CD4-positive, alpha-beta T cell (primary cell): ENCODE measurements at regions not wholly inside any gene's neighbourhood (a gene's known extent, or its start where the extent isn't known, plus 50 kb on each side); places are given as distances from the start of the nearest gene placed in this dataset.

Experiments used
- ATAC-seq: fragments of 200-7000 bp; cut with Tn5 transposase; one replicate; pipeline ENCODE4 v1.10.0; 2022; ENCODE audit warnings: mild to moderate bottlenecking; ENCODE audit not compliant: poor library complexity
- CTCF ChIA-PET: fragments of 350-600 bp; sonication (Branson Sonifier 250); formaldehyde crosslinking; loops from one replicate; lab custom pipeline; 2021; ENCODE audit warnings: antibody characterized with exemption, inconsistent platforms; lab: Charles Lee
- POLR2A ChIA-PET: fragments of 350-600 bp; sonication (Branson Sonifier 250); formaldehyde crosslinking; loops from one replicate; lab custom pipeline; 2021; ENCODE audit warnings: antibody characterized with exemption, inconsistent platforms; lab: Charles Lee
- DNase-seq, 14 experiments: peaks; one replicate each; pipeline ENCODE4 v3.0.0-alpha.2; 2013 to 2020; ENCODE audit warnings: mixed read lengths in 2 of 14
- H3K27ac ChIP-seq, 2 donors: one replicate each; pipeline versions ENCODE4 v1.5.1 to v1.7.0; 2013; ENCODE audit warnings: low read length in 2 of 2, low read depth in 1 of 2, mild to moderate bottlenecking in 1 of 2
- H3K27me3 ChIP-seq, 2 experiments: 1 replicate in 1 of 2; 2 replicates in 1 of 2; pipeline versions ENCODE4 v1.6.1 to v1.7.0; 2013; ENCODE audit warnings: low read length in 2 of 2, control low read depth in 1 of 2, mild to moderate bottlenecking in 1 of 2, moderate library complexity in 1 of 2; ENCODE audit not compliant: insufficient read depth in 2 of 2, control insufficient read depth in 1 of 2
- H3K36me3 ChIP-seq: one replicate; pipeline ENCODE4 v1.6.1; 2013; ENCODE audit warnings: low read length, control low read depth; ENCODE audit not compliant: insufficient read depth
- H3K4me1 ChIP-seq: one replicate; pipeline ENCODE4 v1.6.1; 2013; ENCODE audit warnings: low read length, control low read depth; ENCODE audit not compliant: insufficient read depth
- H3K4me3 ChIP-seq: one replicate; pipeline ENCODE4 v1.5.1; 2013; ENCODE audit warnings: mild to moderate bottlenecking, low read length, moderate library complexity
- H3K9me3 ChIP-seq, 2 experiments: 1 replicate in 1 of 2; 2 replicates in 1 of 2; pipeline versions ENCODE4 v1.6.1 to v1.7.0; 2013; ENCODE audit warnings: low read length in 2 of 2, mild to moderate bottlenecking in 2 of 2, control low read depth in 1 of 2, moderate library complexity in 1 of 2; ENCODE audit not compliant: control insufficient read depth in 1 of 2, insufficient read depth in 1 of 2
- H3K27ac Mint-ChIP-seq: one replicate; pipeline ENCODE4 v1.8.0; 2020; ENCODE audit warnings: mixed read lengths
- H3K27me3 Mint-ChIP-seq: one replicate; pipeline ENCODE4 v1.8.0; 2021; ENCODE audit warnings: mixed read lengths
- H3K36me3 Mint-ChIP-seq: one replicate; pipeline ENCODE4 v1.8.0; 2021; ENCODE audit warnings: low read depth, mixed read lengths
- H3K4me1 Mint-ChIP-seq: one replicate; pipeline ENCODE4 v1.8.0; 2021; ENCODE audit warnings: low read depth, mixed read lengths
- H3K4me3 Mint-ChIP-seq: one replicate; pipeline ENCODE4 v1.8.0; 2020; ENCODE audit warnings: mild to moderate bottlenecking, mixed read lengths
- H3K9me3 Mint-ChIP-seq: one replicate; pipeline ENCODE4 v1.8.0; 2020; ENCODE audit warnings: mixed read lengths
- CTCF ChIP-seq: fragments of 200-600 bp; IDR thresholded peaks from one replicate; pipeline ENCODE4 v1.8.0; 2022; ENCODE audit warnings: antibody characterized with exemption, mild to moderate bottlenecking
- intact Hi-C, 2 experiments: fragments of 100-400 bp; cut with DNase I in 1 of 2; cut with micrococcal nuclease in 1 of 2; formaldehyde crosslinking; loops; one replicate each; pipeline versions ENCODE4 v1.15.1 to v1.9.0; 2023 to 2025; cut with DNase I, micrococcal nuclease

GRCh38 chr22:46075764-46076531, 74.4 kb upstream of the PPARA start:
- H3K27ac ChIP-seq: no peak overlapping the region
- ATAC-seq (no peak), DNase-seq (no peak)
- ChIA-PET POLR2A (interaction anchor here (1.0 to 2.2 kb wide), 2 partner anchors 40 to 62 kb away, joined by 3 to 10 read pairs; no protein-coding TSS in a partner anchor), CTCF (interaction anchor here (0.7 kb wide), 1 partner anchor 212 kb away, joined by 3 read pairs; no protein-coding TSS in a partner anchor)
- H3K4me3 ChIP-seq: no peak overlapping the region
- no peaks in the 10 kb centered on the region for H3K9me3 ChIP-seq
- peaks cover 29% of the 10 kb centered on the region for H3K4me1 Mint-ChIP-seq
- peaks cover 7% of the 10 kb centered on the region for H3K36me3 ChIP-seq
- H3K4me1 ChIP-seq: peaks cover 37% of the 10 kb centered on the region
- H3K27me3 Mint-ChIP-seq: no peaks in the 10 kb centered on the region
- peak overlapping the region; percentile 36 for H3K27ac Mint-ChIP-seq
- peak overlapping the region; percentile 51 for H3K4me3 Mint-ChIP-seq
- TF ChIP-seq CTCF: no peak
- intact Hi-C loops: loop anchor here in 1 of 2 experiments (2.0 kb wide), 1 partner anchor 39 kb away; no protein-coding TSS in a partner anchor
- H3K9me3 Mint-ChIP-seq: no peaks in the 10 kb centered on the region
- H3K36me3 Mint-ChIP-seq: peaks cover 4% of the 10 kb centered on the region
- no peaks in the 10 kb centered on the region for H3K27me3 ChIP-seq

DNA sequence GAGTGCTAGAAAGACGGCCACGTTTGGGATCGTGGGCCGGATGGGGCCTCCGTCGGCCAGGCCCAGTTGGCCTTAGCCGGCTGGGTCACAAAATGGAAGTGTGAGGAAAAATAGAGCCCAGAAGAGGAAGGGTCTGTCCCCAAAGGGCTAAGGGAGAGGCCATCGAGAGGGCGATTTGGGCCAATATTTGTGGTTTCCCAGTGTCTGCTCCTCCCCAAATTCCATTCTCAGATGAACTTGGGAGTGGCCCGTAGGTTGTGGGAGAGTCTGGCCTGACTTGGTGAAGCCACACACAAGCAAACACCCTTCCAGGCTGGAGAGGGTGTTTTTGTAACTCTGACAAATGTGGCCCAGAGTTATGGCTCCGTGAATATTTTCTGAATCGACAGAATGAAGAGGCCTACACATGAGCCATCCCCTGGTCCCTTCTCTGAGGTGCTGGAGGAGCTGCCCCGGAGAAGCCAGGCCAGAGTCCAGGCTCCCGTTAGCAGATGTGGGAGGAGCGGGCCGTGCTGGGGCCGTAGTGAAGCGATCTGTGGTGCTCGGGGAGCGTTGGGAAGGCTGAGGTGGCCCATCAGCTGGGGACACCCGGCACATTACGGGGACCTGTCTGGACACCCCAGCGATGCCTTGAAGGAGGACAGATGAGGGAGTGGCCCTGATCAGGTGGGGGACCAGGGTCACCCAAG, 73.5 kb upstream of the PPARA start:
- ChIA-PET CTCF (no interaction called here), POLR2A (interaction anchor here (2.2 kb wide), 1 partner anchor 41 kb away, joined by 10 read pairs; no protein-coding TSS in a partner anchor)
- peaks cover 37% of the 10 kb centered on the region for H3K4me1 ChIP-seq
- H3K27me3 ChIP-seq: no peaks in the 10 kb centered on the region
- Mint-ChIP-seq H3K9me3 (no peaks in the 10 kb centered on the region), H3K4me3 (no peak overlapping the region), H3K27ac (no peak overlapping the region), H3K36me3 (peaks cover 4% of the 10 kb centered on the region), H3K27me3 (no peaks in the 10 kb centered on the region), H3K4me1 (peaks cover 29% of the 10 kb centered on the region)
- peaks cover 7% of the 10 kb centered on the region for H3K36me3 ChIP-seq
- TF ChIP-seq CTCF: no peak
- intact Hi-C loops: no loop called here
- ATAC-seq (no peak), DNase-seq (peak in 1 of 14 experiments; percentile 23)
- H3K9me3 ChIP-seq: no peaks in the 10 kb centered on the region
- no peak overlapping the region for H3K27ac ChIP-seq
- H3K4me3 ChIP-seq: no peak overlapping the region

DNA sequence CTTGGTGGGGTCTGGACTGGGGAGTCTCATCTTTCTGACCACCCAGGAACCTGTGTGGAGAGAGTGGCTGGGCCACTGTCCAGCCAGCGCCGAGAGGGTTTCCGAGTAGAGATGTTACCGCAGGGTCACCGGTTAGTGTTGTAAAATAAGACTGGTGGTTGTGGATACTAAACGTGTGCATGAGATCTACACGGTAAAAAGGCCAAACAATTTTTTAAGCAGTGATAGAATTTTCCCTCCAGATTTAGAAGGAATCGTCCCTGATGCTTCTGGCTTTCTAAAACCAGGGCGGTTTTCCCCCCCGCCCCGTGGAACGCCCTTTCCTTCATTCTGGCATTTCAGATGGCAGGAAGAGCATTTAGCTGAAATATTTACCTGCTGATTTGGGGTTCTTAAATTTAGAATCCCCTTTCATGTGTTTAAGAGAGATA, 72.6 kb upstream of the PPARA start:
- Histone ChIP-seq H3K4me1 (peaks cover 32% of the 10 kb centered on the region), H3K36me3 (peaks cover 7% of the 10 kb centered on the region), H3K4me3 (no peak overlapping the region), H3K9me3 (no peaks in the 10 kb centered on the region), H3K27me3 (no peaks in the 10 kb centered on the region), H3K27ac (no peak overlapping the region)
- DNase-seq: peak in 1 of 14 experiments; percentile 4
- no peak overlapping the region for H3K4me3 Mint-ChIP-seq
- ChIA-PET CTCF (no interaction called here), POLR2A (no interaction called here)
- peaks cover 26% of the 10 kb centered on the region for H3K4me1 Mint-ChIP-seq
- H3K27ac Mint-ChIP-seq: no peak overlapping the region
- no peaks in the 10 kb centered on the region for H3K27me3 Mint-ChIP-seq
- no peaks in the 10 kb centered on the region for H3K9me3 Mint-ChIP-seq
- TF ChIP-seq CTCF: no peak
- no peak for ATAC-seq
- peaks cover 4% of the 10 kb centered on the region for H3K36me3 Mint-ChIP-seq
- intact Hi-C loops: no loop called here
